Ectodermal cell (in vitro differentiated cells): ENCODE measurements at regions not wholly inside any gene's neighbourhood (a gene's known extent, or its start where the extent isn't known, plus 50 kb on each side); places are given as distances from the start of the nearest gene placed in this dataset.
"Not testable (repeated sequence)": the region's sequence is repeated elsewhere in the genome, so short reads cannot be mapped to it uniquely, and the experiment has no call there.

Experiments used
- H3K27ac ChIP-seq: 2 replicates; pipeline ENCODE4 v1.7.0; 2013; ENCODE audit warnings: mild to moderate bottlenecking, low read depth, low read length; ENCODE audit not compliant: insufficient read depth, poor library complexity, severe bottlenecking
- H3K27me3 ChIP-seq: 2 replicates; pipeline ENCODE4 v1.7.0; 2013; ENCODE audit warnings: mild to moderate bottlenecking, low read length; ENCODE audit not compliant: insufficient read depth, control insufficient read depth, poor library complexity, severe bottlenecking
- H3K36me3 ChIP-seq: one replicate; pipeline ENCODE4 v1.7.0; 2013; ENCODE audit warnings: low read length; ENCODE audit not compliant: control insufficient read depth, insufficient read depth
- H3K4me1 ChIP-seq: one replicate; pipeline ENCODE4 v1.7.0; 2013; ENCODE audit warnings: low read length; ENCODE audit not compliant: control insufficient read depth, insufficient read depth
- H3K4me3 ChIP-seq: 2 replicates; pipeline ENCODE4 v1.7.0; 2013; ENCODE audit warnings: low read depth, low read length, control low read depth; ENCODE audit not compliant: insufficient read depth
- H3K9me3 ChIP-seq: 2 replicates; pipeline ENCODE4 v1.7.0; 2013; ENCODE audit warnings: mild to moderate bottlenecking, low read length, moderate library complexity; ENCODE audit not compliant: control insufficient read depth
- WGBS, 2 experiments: methylation state at CpG; one replicate each; pipeline ENCODE4 v1.1.7; 2013; ENCODE audit warnings: missing lambda C conversion rate in 2 of 2; 5-methylcytosine and 5-hydroxymethylcytosine counted together

GRCh38 chr2:18959952-18960717 is 370.8 kb upstream of the NT5C1B start:
- Histone ChIP-seq H3K27me3 (no peaks in the 10 kb centered on the region), H3K9me3 (peaks cover 2% of the 10 kb centered on the region), H3K36me3 (no peaks in the 10 kb centered on the region), H3K27ac (no peak overlapping the region), H3K4me3 (no peak overlapping the region), H3K4me1 (no peaks in the 10 kb centered on the region)

GRCh38 chr2:18959200-18959599 is 369.8 kb upstream of the NT5C1B start:
- Histone ChIP-seq H3K9me3 (peaks cover 2% of the 10 kb centered on the region), H3K36me3 (no peaks in the 10 kb centered on the region), H3K27me3 (no peaks in the 10 kb centered on the region), H3K4me1 (no peaks in the 10 kb centered on the region), H3K27ac (no peak overlapping the region), H3K4me3 (no peak overlapping the region)
- WGBS, 2 experiments, result no CpG with 5 or more reads among the region's 1 CpG

- no peak overlapping the region for H3K4me3 ChIP-seq
- no peaks in the 10 kb centered on the region for H3K36me3 ChIP-seq
- H3K9me3 ChIP-seq, result peaks cover 2% of the 10 kb centered on the region
- no peak overlapping the region for H3K27ac ChIP-seq
- H3K4me1 ChIP-seq, result no peaks in the 10 kb centered on the region
- no peaks in the 10 kb centered on the region for H3K27me3 ChIP-seq
- 85 to 96% methylated on average over 1 of the region's 1 CpG for WGBS, 2 experiments
These were observed 368.5 kb upstream of the NT5C1B start for GRCh38 chr2:18957909-18958308.

- no peak overlapping the region for H3K4me3 ChIP-seq
- H3K9me3 ChIP-seq, result no peaks in the 10 kb centered on the region
- WGBS, 2 experiments, result 90 to 92% methylated on average over 5 of the region's 5 CpGs
- no peaks in the 10 kb centered on the region for H3K36me3 ChIP-seq
- H3K27me3 ChIP-seq, result no peaks in the 10 kb centered on the region
- no peak overlapping the region for H3K27ac ChIP-seq
- no peaks in the 10 kb centered on the region for H3K4me1 ChIP-seq
These were observed 361.0 kb upstream of the NT5C1B start for GRCh38 chr2:18950361-18950851.

- Histone ChIP-seq H3K4me1 (no peaks in the 10 kb centered on the region), H3K27ac (no peak overlapping the region), H3K9me3 (no peaks in the 10 kb centered on the region), H3K36me3 (no peaks in the 10 kb centered on the region), H3K27me3 (no peaks in the 10 kb centered on the region), H3K4me3 (no peak overlapping the region)
- 90 to 97% methylated on average over 4 of the region's 4 CpGs for WGBS, 2 experiments
These were observed 360.5 kb upstream of the NT5C1B start for GRCh38 chr2:18949871-18950270.

- H3K27ac ChIP-seq, result no peak overlapping the region
- no peak overlapping the region for H3K4me3 ChIP-seq
- H3K36me3 ChIP-seq, result no peaks in the 10 kb centered on the region
- no peaks in the 10 kb centered on the region for H3K4me1 ChIP-seq
- no peaks in the 10 kb centered on the region for H3K9me3 ChIP-seq
- 100% methylated on average over 1 to 2 of the region's 2 CpGs for WGBS, 2 experiments
- H3K27me3 ChIP-seq, result no peaks in the 10 kb centered on the region
These were observed 350.8 kb upstream of the NT5C1B start for GRCh38 chr2:18940184-18940583.

- H3K4me3 ChIP-seq, H3K27ac ChIP-seq, H3K36me3 ChIP-seq, H3K27me3 ChIP-seq, H3K4me1 ChIP-seq, H3K9me3 ChIP-seq: not testable (repeated sequence)
- 81 to 82% methylated on average over 3 to 4 of the region's 5 CpGs for WGBS, 2 experiments
These were observed 350.4 kb upstream of the NT5C1B start for GRCh38 chr2:18939740-18940139.

GRCh38 chr2:18934886-18935285 is 345.5 kb upstream of the NT5C1B start:
- Histone ChIP-seq H3K4me3 (no peak overlapping the region), H3K4me1 (peaks cover 6% of the 10 kb centered on the region), H3K36me3 (no peaks in the 10 kb centered on the region), H3K27me3 (no peaks in the 10 kb centered on the region), H3K9me3 (no peaks in the 10 kb centered on the region), H3K27ac (no peak overlapping the region)
- WGBS, 2 experiments, result no CpG with 5 or more reads among the region's 1 CpG

- WGBS, 2 experiments, result 64% methylated on average over 4 of the region's 4 CpGs
- Histone ChIP-seq H3K36me3 (no peaks in the 10 kb centered on the region), H3K4me1 (peaks cover 6% of the 10 kb centered on the region), H3K27me3 (no peaks in the 10 kb centered on the region), H3K9me3 (no peaks in the 10 kb centered on the region), H3K27ac (no peak overlapping the region), H3K4me3 (no peak overlapping the region)
These were observed 343.5 kb upstream of the NT5C1B start for GRCh38 chr2:18932853-18933252.

- H3K36me3 ChIP-seq, result no peaks in the 10 kb centered on the region
- H3K4me1 ChIP-seq, result peaks cover 6% of the 10 kb centered on the region
- H3K27ac ChIP-seq, result no peak overlapping the region
- H3K4me3 ChIP-seq, result no peak overlapping the region
- no peaks in the 10 kb centered on the region for H3K9me3 ChIP-seq
- H3K27me3 ChIP-seq, result no peaks in the 10 kb centered on the region
- 91 to 98% methylated on average over 5 to 6 of the region's 6 CpGs for WGBS, 2 experiments
These were observed 341.6 kb upstream of the NT5C1B start for GRCh38 chr2:18930971-18931370.
